HG02571 (cell line): ENCODE measurements at regions not wholly inside any gene's neighbourhood (a gene's known extent, or its start where the extent isn't known, plus 50 kb on each side); places are given as distances from the start of the nearest gene placed in this dataset.

Experiments used
- ATAC-seq: cut with Tn5 transposase; IDR thresholded peaks from one replicate; pipeline ENCODE4 v1.9.1; 2021; ENCODE audit warnings: mild to moderate bottlenecking, moderate library complexity; ENCODE audit not compliant: unreplicated experiment

- no peak for ATAC-seq
These were observed 91.9 kb upstream of the SOX6 start for GRCh38 chr11:16448123-16448717.

GRCh38 chr11:16441461-16441860 lies 85.1 kb upstream of the SOX6 start:
- ATAC-seq = no peak

- no peak for ATAC-seq
These were observed 83.8 kb upstream of the SOX6 start for GRCh38 chr11:16440136-16440535.

- no peak for ATAC-seq
These were observed 77.7 kb upstream of the SOX6 start for GRCh38 chr11:16434036-16434435.

- no peak for ATAC-seq
These were observed 74.3 kb upstream of the SOX6 start for GRCh38 chr11:16430674-16431073.

GRCh38 chr11:16421826-16422225 lies 65.5 kb upstream of the SOX6 start:
- ATAC-seq = no peak

- ATAC-seq = no peak
These were observed 62.2 kb upstream of the SOX6 start for GRCh38 chr11:16418428-16419097.

GRCh38 chr11:16412525-16413172 lies 56.3 kb upstream of the SOX6 start:
- peak; percentile 87 for ATAC-seq

GRCh38 chr11:16410479-16410878 lies 54.1 kb upstream of the SOX6 start:
- ATAC-seq = no peak

- ATAC-seq = no peak
These were observed 52.3 kb upstream of the SOX6 start for GRCh38 chr11:16408619-16409018.

GRCh38 chr11:16406226-16406625 lies 49.9 kb upstream of the SOX6 start:
- no peak for ATAC-seq
